ENCODE measurements at regions not wholly inside any gene's neighbourhood (a gene's known extent, or its start where the extent isn't known, plus 50 kb on each side); places are given as distances from the start of the nearest gene placed in this dataset.
"Not testable (repeated sequence)": the region's sequence is repeated elsewhere in the genome, so short reads cannot be mapped to it uniquely, and the experiment has no call there.

- not testable (repeated sequence) for H3K27ac Mint-ChIP-seq; H3K4me1 Mint-ChIP-seq (ENCODE audit: low read depth in 2 of 2); ATAC-seq; H3K27me3 Mint-ChIP-seq; H3K4me3 Mint-ChIP-seq; H3K36me3 Mint-ChIP-seq; DNase-seq (ENCODE audit: low spot score)
- H3K9me3 Mint-ChIP-seq = peaks cover 42% of the 10 kb centered on the region
These were observed 502.5 kb upstream of the MAP2 start for GRCh38 chr2:208921358-208921757.

GRCh38 chr2:208927867-208928266 is 496.0 kb upstream of the MAP2 start:
- ATAC-seq = no peak
- peaks cover 7% of the 10 kb centered on the region for H3K36me3 Mint-ChIP-seq

GRCh38 chr2:208929139-208929864 is 494.5 kb upstream of the MAP2 start:
- Mint-ChIP-seq H3K4me3 (no peak overlapping the region), H3K4me1 (ENCODE audit: low read depth in 2 of 2) (no peaks in the 10 kb centered on the region), H3K27ac (no peak overlapping the region), H3K27me3 (no peaks in the 10 kb centered on the region), H3K36me3 (peaks cover 5% of the 10 kb centered on the region), H3K9me3 (peaks cover 27% of the 10 kb centered on the region)
- ATAC-seq (no peak), DNase-seq (ENCODE audit: low spot score) (no peak)

More at GRCh38 chr2:208927867-208928266, 496.0 kb upstream of the MAP2 start:
- Mint-ChIP-seq H3K4me1 (ENCODE audit: low read depth in 2 of 2) (no peaks in the 10 kb centered on the region), H3K27me3 (no peaks in the 10 kb centered on the region), H3K27ac (no peak overlapping the region), H3K9me3 (peaks cover 38% of the 10 kb centered on the region), H3K4me3 (no peak overlapping the region)
- no peak for DNase-seq (ENCODE audit: low spot score)

- H3K4me1 Mint-ChIP-seq (ENCODE audit: low read depth in 2 of 2) = no peaks in the 10 kb centered on the region
- H3K36me3 Mint-ChIP-seq = no peaks in the 10 kb centered on the region
- H3K4me3 Mint-ChIP-seq = no peak overlapping the region
- no peaks in the 10 kb centered on the region for H3K27me3 Mint-ChIP-seq
- ATAC-seq (no peak), DNase-seq (ENCODE audit: low spot score) (no peak)
- no peak overlapping the region for H3K27ac Mint-ChIP-seq
- peaks cover 22% of the 10 kb centered on the region for H3K9me3 Mint-ChIP-seq
These were observed 493.9 kb upstream of the MAP2 start for GRCh38 chr2:208929894-208930427.

- Mint-ChIP-seq H3K9me3 (peaks cover 8% of the 10 kb centered on the region), H3K36me3 (no peaks in the 10 kb centered on the region), H3K27ac (no peak overlapping the region), H3K4me1 (ENCODE audit: low read depth in 2 of 2) (no peaks in the 10 kb centered on the region), H3K27me3 (no peaks in the 10 kb centered on the region), H3K4me3 (no peak overlapping the region)
- ATAC-seq = no peak
- DNase-seq (ENCODE audit: low spot score) = no peak
These were observed 488.3 kb upstream of the MAP2 start for GRCh38 chr2:208935531-208935930.

GRCh38 chr2:208937521-208937920 is 486.3 kb upstream of the MAP2 start:
- DNase-seq (ENCODE audit: low spot score) (no peak), ATAC-seq (no peak)
- Mint-ChIP-seq H3K27me3 (no peaks in the 10 kb centered on the region), H3K36me3 (no peaks in the 10 kb centered on the region), H3K4me3 (no peak overlapping the region), H3K27ac (no peak overlapping the region), H3K9me3 (peaks cover 8% of the 10 kb centered on the region), H3K4me1 (ENCODE audit: low read depth in 2 of 2) (no peaks in the 10 kb centered on the region)

- H3K4me3 Mint-ChIP-seq = no peak overlapping the region
- DNase-seq (ENCODE audit: low spot score) = no peak
- no peaks in the 10 kb centered on the region for H3K4me1 Mint-ChIP-seq (ENCODE audit: low read depth in 2 of 2)
- ATAC-seq = no peak
- H3K9me3 Mint-ChIP-seq = peaks cover 10% of the 10 kb centered on the region
- H3K27me3 Mint-ChIP-seq = no peaks in the 10 kb centered on the region
- no peak overlapping the region for H3K27ac Mint-ChIP-seq
- no peaks in the 10 kb centered on the region for H3K36me3 Mint-ChIP-seq
These were observed 484.0 kb upstream of the MAP2 start for GRCh38 chr2:208939852-208940251.

GRCh38 chr2:208945719-208946256 is 478.1 kb upstream of the MAP2 start:
- no peaks in the 10 kb centered on the region for H3K4me1 Mint-ChIP-seq (ENCODE audit: low read depth in 2 of 2)
- no peak for DNase-seq (ENCODE audit: low spot score)
- ATAC-seq = no peak
- H3K27ac Mint-ChIP-seq = no peak overlapping the region
- peaks cover 17% of the 10 kb centered on the region for H3K9me3 Mint-ChIP-seq
- no peaks in the 10 kb centered on the region for H3K36me3 Mint-ChIP-seq
- no peak overlapping the region for H3K4me3 Mint-ChIP-seq
- H3K27me3 Mint-ChIP-seq = no peaks in the 10 kb centered on the region

GRCh38 chr2:208948073-208948472 is 475.8 kb upstream of the MAP2 start:
- DNase-seq (ENCODE audit: low spot score) (no peak), ATAC-seq (no peak)
- no peak overlapping the region for H3K27ac Mint-ChIP-seq
- no peak overlapping the region for H3K4me3 Mint-ChIP-seq
- H3K36me3 Mint-ChIP-seq = no peaks in the 10 kb centered on the region
- no peaks in the 10 kb centered on the region for H3K4me1 Mint-ChIP-seq (ENCODE audit: low read depth in 2 of 2)
- H3K27me3 Mint-ChIP-seq = no peaks in the 10 kb centered on the region
- H3K9me3 Mint-ChIP-seq = peaks cover 21% of the 10 kb centered on the region

GRCh38 chr2:208970070-208970469 is 453.8 kb upstream of the MAP2 start:
- H3K36me3 Mint-ChIP-seq = no peaks in the 10 kb centered on the region
- H3K4me3 Mint-ChIP-seq = no peak overlapping the region
- no peak for ATAC-seq
- no peaks in the 10 kb centered on the region for H3K27me3 Mint-ChIP-seq
- H3K4me1 Mint-ChIP-seq (ENCODE audit: low read depth in 2 of 2) = no peaks in the 10 kb centered on the region
- no peak overlapping the region for H3K27ac Mint-ChIP-seq
- H3K9me3 Mint-ChIP-seq = peaks cover 9% of the 10 kb centered on the region
- no peak for DNase-seq (ENCODE audit: low spot score)

- no peak for DNase-seq (ENCODE audit: low spot score)
- Mint-ChIP-seq H3K27ac (no peak overlapping the region), H3K4me1 (ENCODE audit: low read depth in 2 of 2) (no peaks in the 10 kb centered on the region), H3K36me3 (no peaks in the 10 kb centered on the region), H3K4me3 (no peak overlapping the region), H3K9me3 (peaks cover 4% of the 10 kb centered on the region), H3K27me3 (no peaks in the 10 kb centered on the region)
- ATAC-seq = no peak
These were observed 446.3 kb upstream of the MAP2 start for GRCh38 chr2:208977582-208977981.

GRCh38 chr2:208978946-208979345 is 444.9 kb upstream of the MAP2 start:
- Mint-ChIP-seq H3K9me3 (peaks cover 4% of the 10 kb centered on the region), H3K27me3 (no peaks in the 10 kb centered on the region), H3K27ac (no peak overlapping the region), H3K4me1 (ENCODE audit: low read depth in 2 of 2) (no peaks in the 10 kb centered on the region), H3K4me3 (no peak overlapping the region), H3K36me3 (no peaks in the 10 kb centered on the region)
- ATAC-seq = no peak
- DNase-seq (ENCODE audit: low spot score) = no peak

GRCh38 chr2:208980321-208980720 is 443.5 kb upstream of the MAP2 start:
- H3K4me1 Mint-ChIP-seq (ENCODE audit: low read depth in 2 of 2) = no peaks in the 10 kb centered on the region
- no peak for DNase-seq (ENCODE audit: low spot score)
- no peak overlapping the region for H3K4me3 Mint-ChIP-seq
- no peak for ATAC-seq
- H3K27ac Mint-ChIP-seq = no peak overlapping the region
- H3K27me3 Mint-ChIP-seq = no peaks in the 10 kb centered on the region
- H3K9me3 Mint-ChIP-seq = peaks cover 7% of the 10 kb centered on the region
- no peaks in the 10 kb centered on the region for H3K36me3 Mint-ChIP-seq

GRCh38 chr2:208982831-208983230 is 441.0 kb upstream of the MAP2 start:
- no peak for ATAC-seq
- no peak overlapping the region for H3K4me3 Mint-ChIP-seq
- H3K9me3 Mint-ChIP-seq = peaks cover 8% of the 10 kb centered on the region
- no peaks in the 10 kb centered on the region for H3K4me1 Mint-ChIP-seq (ENCODE audit: low read depth in 2 of 2)
- H3K27ac Mint-ChIP-seq = no peak overlapping the region
- H3K36me3 Mint-ChIP-seq = no peaks in the 10 kb centered on the region
- DNase-seq (ENCODE audit: low spot score) = no peak
- H3K27me3 Mint-ChIP-seq = no peaks in the 10 kb centered on the region
